A673 (cell line): ENCODE measurements at regions not wholly inside any gene's neighbourhood (a gene's known extent, or its start where the extent isn't known, plus 50 kb on each side); places are given as distances from the start of the nearest gene placed in this dataset.

Source experiments
- BruUV-seq: library from RNA; stranded (reverse); fragments of 400-500 nt; replicated peaks from 2 replicates; lab custom pipeline; 2021; lab: Mats Ljungman, UMichigan
- CTCF ChIA-PET: fragments of 300-600 bp; sonication (Branson Sonifier 250); formaldehyde crosslinking; loops from one replicate; lab custom pipeline; 2022; ENCODE audit warnings: antibody characterized with exemption; lab: Charles Lee
- POLR2A ChIA-PET: fragments of 300-600 bp; sonication (Branson Sonifier 250); formaldehyde crosslinking; loops from one replicate; lab custom pipeline; 2022; ENCODE audit warnings: antibody characterized with exemption; ENCODE audit not compliant: low non-redundant PET; lab: Charles Lee
- DNase-seq: peaks from one replicate; pipeline ENCODE4 v3.0.0-alpha.2; 2015; ENCODE audit warnings: low spot score
- H3K27ac ChIP-seq: fragments of 200-600 bp; sonication (generic); 2 replicates; pipeline ENCODE4 v1.5.1; 2016; ENCODE audit warnings: mixed run types, low read depth, mild to moderate bottlenecking, mixed read lengths, antibody characterized with exemption, low read length; ENCODE audit not compliant: poor library complexity, severe bottlenecking
- H3K27me3 ChIP-seq: fragments of 200-600 bp; sonication (generic); replicated peaks from 2 replicates; pipeline ENCODE4 v1.6.1; 2017; ENCODE audit warnings: mixed run types, low read depth, mild to moderate bottlenecking, mixed read lengths, antibody characterized with exemption, low read length; ENCODE audit not compliant: insufficient read depth, poor library complexity
- H3K36me3 ChIP-seq: fragments of 200-600 bp; sonication (generic); 2 replicates; pipeline ENCODE4 v1.6.1; 2016; ENCODE audit warnings: mixed run types, mild to moderate bottlenecking, mixed read lengths, antibody characterized with exemption, low read length; ENCODE audit not compliant: insufficient read depth, poor library complexity, severe bottlenecking
- H3K4me1 ChIP-seq: fragments of 200-600 bp; sonication (generic); 2 replicates; pipeline ENCODE4 v1.6.1; 2017; ENCODE audit warnings: mixed run types, mild to moderate bottlenecking, mixed read lengths, antibody characterized with exemption, low read length; ENCODE audit not compliant: insufficient read depth, poor library complexity, severe bottlenecking
- H3K4me3 ChIP-seq: fragments of 200-600 bp; sonication (generic); 2 replicates; pipeline ENCODE4 v1.5.1; 2016; ENCODE audit warnings: low read depth, mixed run types, mild to moderate bottlenecking, mixed read lengths, low read length; ENCODE audit not compliant: poor library complexity, severe bottlenecking
- H3K9me3 ChIP-seq: fragments of 200-600 bp; sonication (generic); 2 replicates; pipeline ENCODE4 v1.6.1; 2016; ENCODE audit warnings: mixed run types, low read depth, mild to moderate bottlenecking, mixed read lengths, antibody characterized with exemption, low read length; ENCODE audit not compliant: poor library complexity, severe bottlenecking
- EZH2 ChIP-seq: fragments of 200-600 bp; sonication (generic); IDR thresholded peaks from 2 replicates; pipeline ENCODE4 v1.6.1; 2017; ENCODE audit warnings: borderline replicate concordance, low read depth, mild to moderate bottlenecking, mixed read lengths, antibody characterized with exemption, low read length; ENCODE audit not compliant: poor library complexity, severe bottlenecking
- intact Hi-C: fragments of 100-400 bp; cut with micrococcal nuclease; formaldehyde crosslinking; loops from one replicate; pipeline ENCODE4 v1.10.0; 2022; ENCODE audit not compliant: unreplicated experiment
- TF ChIP-seq, protein P1 (sequence below): fragments of 300-800, 200-600 bp; sonication (generic); conservative IDR thresholded peaks from 2 replicates; pipeline ENCODE4 v1.5.1; 2017; ENCODE audit warnings: low read depth, mild to moderate bottlenecking, antibody characterized with exemption, low read length, moderate library complexity, mixed read lengths

DNA sequence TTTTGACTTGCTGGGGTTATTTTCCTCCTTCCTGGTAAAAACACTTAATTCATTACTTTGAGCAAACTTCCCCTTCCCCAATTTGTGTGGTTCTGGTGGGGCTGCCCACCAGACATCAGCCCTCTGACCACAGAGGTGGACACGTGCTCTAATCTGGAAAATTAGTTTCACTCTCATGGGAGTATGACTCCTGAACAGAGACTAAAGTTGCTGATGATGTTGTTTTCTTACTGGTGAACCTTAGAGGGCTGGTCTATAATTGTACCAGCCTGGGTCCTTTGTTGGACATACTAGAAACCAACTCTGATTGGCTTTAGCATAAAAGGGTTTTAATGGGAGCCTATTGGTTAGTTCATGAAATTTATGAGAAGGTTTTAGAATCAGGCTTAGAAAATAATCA is 54.1 kb upstream of the ACYP2 start:
- H3K36me3 ChIP-seq, result no peaks in the 10 kb centered on the region
- CTCF ChIA-PET, result no interaction called here
- H3K9me3 ChIP-seq, result no peaks in the 10 kb centered on the region
- intact Hi-C loops, result no loop called here
- no peak for DNase-seq
- POLR2A ChIA-PET, result no interaction called here
- H3K4me3 ChIP-seq, result no peak overlapping the region
- TF ChIP-seq, protein P1, sequence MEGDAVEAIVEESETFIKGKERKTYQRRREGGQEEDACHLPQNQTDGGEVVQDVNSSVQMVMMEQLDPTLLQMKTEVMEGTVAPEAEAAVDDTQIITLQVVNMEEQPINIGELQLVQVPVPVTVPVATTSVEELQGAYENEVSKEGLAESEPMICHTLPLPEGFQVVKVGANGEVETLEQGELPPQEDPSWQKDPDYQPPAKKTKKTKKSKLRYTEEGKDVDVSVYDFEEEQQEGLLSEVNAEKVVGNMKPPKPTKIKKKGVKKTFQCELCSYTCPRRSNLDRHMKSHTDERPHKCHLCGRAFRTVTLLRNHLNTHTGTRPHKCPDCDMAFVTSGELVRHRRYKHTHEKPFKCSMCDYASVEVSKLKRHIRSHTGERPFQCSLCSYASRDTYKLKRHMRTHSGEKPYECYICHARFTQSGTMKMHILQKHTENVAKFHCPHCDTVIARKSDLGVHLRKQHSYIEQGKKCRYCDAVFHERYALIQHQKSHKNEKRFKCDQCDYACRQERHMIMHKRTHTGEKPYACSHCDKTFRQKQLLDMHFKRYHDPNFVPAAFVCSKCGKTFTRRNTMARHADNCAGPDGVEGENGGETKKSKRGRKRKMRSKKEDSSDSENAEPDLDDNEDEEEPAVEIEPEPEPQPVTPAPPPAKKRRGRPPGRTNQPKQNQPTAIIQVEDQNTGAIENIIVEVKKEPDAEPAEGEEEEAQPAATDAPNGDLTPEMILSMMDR, result no peak
- no peak for TF ChIP-seq EZH2
- H3K27ac ChIP-seq, result no peak overlapping the region
- BruUV-seq, result no TSS peak
- no peaks in the 10 kb centered on the region for H3K27me3 ChIP-seq
- peaks cover 4% of the 10 kb centered on the region for H3K4me1 ChIP-seq

DNA sequence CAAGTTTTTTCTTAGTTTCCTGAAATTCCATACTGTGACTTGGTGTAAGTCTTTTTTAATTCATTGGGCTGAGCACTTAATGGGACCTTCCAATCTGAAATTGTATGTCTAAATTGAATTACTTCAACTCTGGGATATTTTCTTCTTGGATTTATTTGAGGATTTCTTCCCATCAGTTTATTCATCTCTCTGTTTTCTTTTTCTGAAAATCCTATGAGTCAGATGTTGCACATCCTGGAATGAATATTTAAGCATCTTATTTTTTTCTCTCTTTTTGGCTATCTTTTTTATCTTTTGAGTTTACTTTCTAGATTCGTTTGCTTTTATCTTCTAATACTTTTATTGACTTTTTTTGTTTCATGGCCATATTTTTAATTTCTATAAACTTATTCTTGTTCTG is 55.4 kb upstream of the ACYP2 start:
- H3K27me3 ChIP-seq, result no peaks in the 10 kb centered on the region
- H3K27ac ChIP-seq, result no peak overlapping the region
- no peaks in the 10 kb centered on the region for H3K36me3 ChIP-seq
- ChIA-PET CTCF (no interaction called here), POLR2A (no interaction called here)
- peaks cover 4% of the 10 kb centered on the region for H3K4me1 ChIP-seq
- H3K4me3 ChIP-seq, result no peak overlapping the region
- H3K9me3 ChIP-seq, result no peaks in the 10 kb centered on the region
- DNase-seq, result no peak
- no peak for TF ChIP-seq EZH2
- intact Hi-C loops, result no loop called here
- no TSS peak for BruUV-seq

DNA sequence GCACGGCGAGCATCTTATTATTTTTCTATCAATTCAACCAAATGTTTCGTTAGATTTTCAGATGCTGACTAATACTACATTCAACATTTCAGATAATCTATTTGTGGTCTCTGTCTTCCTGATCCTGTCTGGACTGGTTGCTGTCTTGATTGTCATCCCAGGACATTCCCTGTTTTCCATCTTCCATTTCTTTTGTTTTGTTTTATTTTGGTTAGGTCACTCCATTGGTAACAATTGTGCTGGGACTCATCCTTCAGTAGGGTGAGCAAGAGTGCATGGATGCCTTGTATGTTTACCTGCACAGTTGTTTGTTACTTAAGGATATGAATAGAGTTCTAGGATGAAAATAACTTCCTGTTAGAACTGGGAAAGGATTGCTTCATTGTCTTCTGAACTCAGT is 55.9 kb upstream of the ACYP2 start:
- Histone ChIP-seq H3K36me3 (no peaks in the 10 kb centered on the region), H3K4me1 (peaks cover 4% of the 10 kb centered on the region), H3K27me3 (no peaks in the 10 kb centered on the region), H3K4me3 (no peak overlapping the region), H3K27ac (no peak overlapping the region), H3K9me3 (no peaks in the 10 kb centered on the region)
- intact Hi-C loops, result no loop called here
- DNase-seq, result no peak
- no TSS peak for BruUV-seq
- CTCF ChIA-PET, result no interaction called here
- POLR2A ChIA-PET, result no interaction called here
- TF ChIP-seq, protein P1, result no peak
- TF ChIP-seq EZH2, result no peak

DNA sequence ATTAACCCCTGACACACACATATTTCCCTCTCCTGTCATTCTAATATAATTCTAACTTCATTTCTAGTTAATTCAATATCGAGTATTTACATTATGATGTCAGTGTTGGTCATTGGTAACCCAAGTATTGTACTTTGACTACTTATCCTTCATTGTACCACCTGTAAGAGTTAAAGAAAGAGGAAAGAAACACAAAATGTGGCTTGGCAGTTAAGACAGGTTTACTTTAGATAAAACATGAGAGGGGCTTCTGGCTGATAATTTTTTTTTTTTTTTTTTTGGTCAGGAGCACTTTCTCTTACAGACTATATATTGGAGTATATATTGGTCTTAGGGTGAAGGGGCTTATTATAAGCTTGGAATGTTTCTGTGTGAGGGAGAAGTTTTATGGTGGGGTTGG is 57.0 kb upstream of the ACYP2 start:
- Histone ChIP-seq H3K27me3 (no peaks in the 10 kb centered on the region), H3K36me3 (no peaks in the 10 kb centered on the region), H3K27ac (no peak overlapping the region), H3K4me1 (peaks cover 6% of the 10 kb centered on the region), H3K9me3 (no peaks in the 10 kb centered on the region), H3K4me3 (no peak overlapping the region)
- TF ChIP-seq, protein P1, result no peak
- TF ChIP-seq EZH2, result no peak
- ChIA-PET CTCF (no interaction called here), POLR2A (no interaction called here)
- no TSS peak for BruUV-seq
- intact Hi-C loops, result no loop called here
- no peak for DNase-seq
